ENCODE measurements at regions not wholly inside any gene's neighbourhood (a gene's known extent, or its start where the extent isn't known, plus 50 kb on each side); places are given as distances from the start of the nearest gene placed in this dataset.
A peak's percentile ranks its signal among the peaks of the same experiment; 100 is the strongest.

- Histone ChIP-seq H3K4me2 (ENCODE audit: insufficient read depth, insufficient read length, low read length) (no peak overlapping the region), H3K79me2 (ENCODE audit: insufficient read depth, low read length) (no peaks in the 10 kb centered on the region), H3K4me1 (ENCODE audit: insufficient read depth, low read length) (no peaks in the 10 kb centered on the region), H2BK5ac (ENCODE audit: insufficient read length, low read length) (no peak overlapping the region), H4K20me1 (ENCODE audit: control insufficient read depth, insufficient read depth, insufficient read length) (no peaks in the 10 kb centered on the region), H3K23ac (ENCODE audit: insufficient read length, low read depth, low read length) (no peak overlapping the region), H3K9me3 (ENCODE audit: control insufficient read depth, low read depth, low read length) (no peaks in the 10 kb centered on the region), H3K27me3 (ENCODE audit: insufficient read depth, low read length) (no peaks in the 10 kb centered on the region), H3K9ac (ENCODE audit: extremely low read depth, insufficient read length, low read length) (no peak overlapping the region), H4K5ac (ENCODE audit: insufficient read length, low read depth, low read length) (no peak overlapping the region), H2AFZ (ENCODE audit: low read length) (no peak overlapping the region), H2BK12ac (ENCODE audit: insufficient read length, low read depth, low read length) (no peak overlapping the region), H4K8ac (replicated peaks; ENCODE audit: insufficient read length, low read depth, low read length) (no peak overlapping the region), H3K56ac (ENCODE audit: insufficient read length, low read depth, low read length) (no peak overlapping the region), H2BK15ac (ENCODE audit: low read depth, low read length) (no peak overlapping the region), H4K91ac (ENCODE audit: insufficient read length, low read depth, low read length) (no peak overlapping the region), H2BK20ac (ENCODE audit: low read depth, low read length, poor library complexity, severe bottlenecking) (no peak overlapping the region), H3T11ph (ENCODE audit: low read length) (no peak overlapping the region), H3K27ac (ENCODE audit: insufficient read length, low read depth, low read length) (no peak overlapping the region), H3K18ac (ENCODE audit: insufficient read length, low read depth, low read length) (no peak overlapping the region), H3K14ac (ENCODE audit: insufficient read depth, low read length) (no peak overlapping the region), H2BK120ac (ENCODE audit: low read depth, low read length, poor library complexity, severe bottlenecking) (no peak overlapping the region), H3K4ac (ENCODE audit: low read depth, low read length) (no peak overlapping the region), H3K23me2 (ENCODE audit: insufficient read length, low read depth, low read length, poor library complexity, severe bottlenecking) (no peaks in the 10 kb centered on the region), H2AK5ac (ENCODE audit: insufficient read length, low read length) (no peak overlapping the region), H3K79me1 (ENCODE audit: insufficient read depth, low read depth, low read length, poor library complexity, severe bottlenecking) (no peaks in the 10 kb centered on the region)
- H3K36me3 Mint-ChIP-seq (ENCODE audit: insufficient read depth in 1 of 3, low read depth in 3 of 3) = no peaks in the 10 kb centered on the region
- peak; percentile 82 for TF ChIP-seq CTCF (conservative IDR thresholded peaks at IDR 0.05)
- no peak overlapping the region for H3K4me3 Mint-ChIP-seq
- DNase-seq = peak; percentile 63
- WGBS (ENCODE audit: extremely low coverage, insufficient read length, low lambda C conversion rate) = no CpG with 5 or more reads among the region's 6 CpGs
- H3K4me1 Mint-ChIP-seq = no peaks in the 10 kb centered on the region
- H3K9me3 Mint-ChIP-seq = peaks cover 0 to 4% of the 10 kb centered on the region in 2 experiments; a peak in 3 of 5 replicates
- no peak overlapping the region for H3K27ac Mint-ChIP-seq
- peaks cover 2% of the 10 kb centered on the region; the same call in 1 of the 2 replicates for H3K27me3 Mint-ChIP-seq (ENCODE audit: low read depth)
Observed at GRCh38 chr10:130686689-130687300, 550.6 kb downstream of the GLRX3 start.

Data from H9 (cell line).